Endothelial cell of umbilical vein (primary cell): ENCODE measurements at regions not wholly inside any gene's neighbourhood (a gene's known extent, or its start where the extent isn't known, plus 50 kb on each side); places are given as distances from the start of the nearest gene placed in this dataset.

Source experiments
- BruUV-seq: library from RNA; stranded (reverse); fragments of 400-500 nt; replicated peaks from 2 replicates; lab custom pipeline; 2021; lab: Mats Ljungman, UMichigan
- CTCF ChIA-PET: fragments of 300-600, 350-600 bp; sonication (Branson Sonifier 250); formaldehyde crosslinking; loops from one replicate; lab custom pipeline; 2021; ENCODE audit warnings: antibody characterized with exemption, inconsistent platforms; lab: Charles Lee
- POLR2A ChIA-PET: fragments of 300-600, 350-600 bp; sonication (Branson Sonifier 250); formaldehyde crosslinking; loops from one replicate; lab custom pipeline; 2021; ENCODE audit warnings: antibody characterized with exemption, inconsistent platforms; lab: Charles Lee
- DNase-seq: peaks from one replicate; pipeline ENCODE4 v3.0.0-alpha.2; 2011; ENCODE audit warnings: low read depth, low spot score
- FAIRE-seq: peaks from 2 replicates; lab custom pipeline; 2011; peaks lifted over from hg19 to GRCh38; lab: Jason Lieb, UNC
- H2AFZ ChIP-seq: 2 replicates; pipeline ENCODE4 v1.6.0; 2012; ENCODE audit warnings: low read depth, low read length, control low read depth, inconsistent platforms
- H3K27ac ChIP-seq: 2 replicates; pipeline ENCODE4 v1.5.1; 2011; ENCODE audit warnings: low read depth, mild to moderate bottlenecking, control low read depth, low read length, moderate library complexity; ENCODE audit not compliant: insufficient read depth
- H3K27me3 ChIP-seq, 2 experiments: 2 replicates each; pipeline versions ENCODE4 v1.6.0 to v1.6.1; 2011; ENCODE audit warnings: low read length in 2 of 2, mixed read lengths in 1 of 2; ENCODE audit not compliant: control insufficient read depth in 2 of 2, insufficient read depth in 2 of 2
- H3K36me3 ChIP-seq, 2 experiments: 2 replicates in 1 of 2; 3 replicates in 1 of 2; pipeline ENCODE4 v1.5.1; 2011; ENCODE audit warnings: low read length in 2 of 2, mild to moderate bottlenecking in 1 of 2, moderate library complexity in 1 of 2; ENCODE audit not compliant: control insufficient read depth in 2 of 2, insufficient read depth in 2 of 2; ENCODE audit errors: extremely low read depth in 1 of 2
- H3K4me1 ChIP-seq: 3 replicates; pipeline ENCODE4 v1.5.1; 2011; ENCODE audit warnings: mild to moderate bottlenecking, low read length; ENCODE audit not compliant: control insufficient read depth, insufficient read depth; ENCODE audit errors: extremely low read depth
- H3K4me2 ChIP-seq: 2 replicates; pipeline ENCODE4 v1.6.1; 2011; ENCODE audit warnings: low read length, control low read depth, mixed read lengths; ENCODE audit not compliant: insufficient read depth
- H3K4me3 ChIP-seq, 3 experiments: fragments of 200-600 bp in 1 of 3; sonication (generic), shearing (Covaris generic) in 1 of 3; replicated peaks in 1 of 3; 2 replicates each; pipeline ENCODE4 v1.5.1; 2011 to 2016; ENCODE audit warnings: control low read depth in 3 of 3, low read length in 3 of 3, mild to moderate bottlenecking in 2 of 3, inconsistent platforms in 1 of 3, low read depth in 1 of 3, moderate library complexity in 1 of 3; ENCODE audit not compliant: insufficient read depth in 1 of 3
- H3K79me2 ChIP-seq: 2 replicates; pipeline ENCODE4 v1.6.0; 2012; ENCODE audit warnings: low read length, inconsistent platforms; ENCODE audit not compliant: control insufficient read depth, insufficient read depth
- H3K9ac ChIP-seq: replicated peaks from 2 replicates; pipeline ENCODE3; 2011; ENCODE audit warnings: low read length, control low read depth; ENCODE audit not compliant: insufficient read depth; ENCODE audit errors: extremely low read depth
- H3K9me1 ChIP-seq: replicated peaks from 3 replicates; pipeline ENCODE4 v1.6.0; 2011; ENCODE audit warnings: mild to moderate bottlenecking, low read length; ENCODE audit not compliant: control insufficient read depth, insufficient read depth; ENCODE audit errors: extremely low read depth
- H3K9me3 ChIP-seq: replicated peaks from 2 replicates; pipeline ENCODE4 v1.5.1; 2012; ENCODE audit warnings: low read length, inconsistent platforms; ENCODE audit not compliant: control insufficient read depth, insufficient read depth
- H4K20me1 ChIP-seq: replicated peaks from 2 replicates; pipeline ENCODE3; 2011; ENCODE audit warnings: mild to moderate bottlenecking, low read length; ENCODE audit not compliant: control insufficient read depth, insufficient read depth; ENCODE audit errors: extremely low read depth
- EZH2 ChIP-seq: IDR thresholded peaks from 2 replicates; pipeline ENCODE4 v1.6.1; 2012; ENCODE audit warnings: borderline replicate concordance, low read depth, mild to moderate bottlenecking, moderate library complexity, low read length, inconsistent platforms; ENCODE audit not compliant: severe bottlenecking
- FOS ChIP-seq: IDR thresholded peaks from 2 replicates; pipeline ENCODE4 v1.6.1; 2011; ENCODE audit warnings: mild to moderate bottlenecking, low read length, moderate library complexity, borderline replicate concordance; ENCODE audit not compliant: insufficient read depth
- GATA2 ChIP-seq: IDR thresholded peaks from 2 replicates; pipeline ENCODE4 v1.7.0; 2011; ENCODE audit warnings: low read depth, mild to moderate bottlenecking, moderate library complexity, mixed read lengths, low read length; ENCODE audit not compliant: insufficient read length, insufficient read depth
- JUN ChIP-seq: IDR thresholded peaks from 2 replicates; pipeline ENCODE4 v1.6.1; 2011; ENCODE audit warnings: borderline replicate concordance, low read depth; ENCODE audit not compliant: insufficient read length, insufficient read depth
- MYC ChIP-seq: IDR thresholded peaks from one replicate; pipeline ENCODE4 v1.6.1; 2011; ENCODE audit warnings: mild to moderate bottlenecking, low read depth, low read length
- POLR2A ChIP-seq: IDR thresholded peaks from 2 replicates; pipeline ENCODE4 v1.6.1; 2012; ENCODE audit warnings: low read depth, mild to moderate bottlenecking, control low read depth, low read length
- POLR2AphosphoS5 ChIP-seq: IDR thresholded peaks from 2 replicates; pipeline ENCODE4 v1.6.1; 2012; ENCODE audit warnings: low read depth, mild to moderate bottlenecking, control low read depth, low read length, moderate library complexity; ENCODE audit not compliant: insufficient read depth
- dilution Hi-C: fragments of 300-500 bp; cut with MboI; formaldehyde crosslinking; loops from one replicate; pipeline ENCODE4 v1.15.0; 2019; ENCODE audit warnings: low sequenced_read_pairs; ENCODE audit not compliant: extremely low pct_ligation_motif_present
- intact Hi-C: fragments of 100-400 bp; cut with micrococcal nuclease; formaldehyde crosslinking; loops from one replicate; pipeline ENCODE4 v1.10.0; 2022
- TF ChIP-seq, protein P1 (sequence below), 2 donors: IDR thresholded peaks; 1 replicate in 1 of 2; 2 replicates in 1 of 2; pipeline ENCODE4 v1.5.1; 2011; ENCODE audit warnings: low read length in 2 of 2, mild to moderate bottlenecking in 2 of 2, moderate library complexity in 2 of 2, control low read depth in 1 of 2, inconsistent platforms in 1 of 2, low read depth in 1 of 2; ENCODE audit not compliant: insufficient read depth in 1 of 2; ENCODE audit errors: extremely low read depth in 1 of 2
- TF ChIP-seq, protein P2 (sequence below): IDR thresholded peaks from 2 replicates; pipeline ENCODE4 v1.6.1; 2011; ENCODE audit not compliant: insufficient read depth, insufficient read length

DNA sequence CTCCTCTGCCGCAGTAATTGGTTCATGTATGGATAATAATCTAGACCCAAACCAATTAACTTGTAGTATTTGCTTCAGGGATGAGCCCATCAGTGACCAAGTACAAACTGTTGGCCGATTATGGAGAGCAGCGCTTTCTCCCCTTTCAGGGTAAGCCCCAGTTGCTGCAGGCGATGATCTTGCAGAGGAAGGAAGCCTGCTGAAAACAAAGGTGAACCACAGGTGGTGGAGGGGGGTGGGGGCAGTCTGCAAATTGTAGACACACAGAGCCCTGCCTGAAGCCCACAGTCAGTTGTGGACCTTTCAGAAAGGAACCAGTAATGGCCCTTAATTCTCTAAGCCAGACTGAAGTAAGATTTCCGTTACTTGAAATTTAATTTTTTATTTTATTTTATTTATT, 167.9 kb upstream of the JARID2 start:
- TF ChIP-seq, protein P1, sequence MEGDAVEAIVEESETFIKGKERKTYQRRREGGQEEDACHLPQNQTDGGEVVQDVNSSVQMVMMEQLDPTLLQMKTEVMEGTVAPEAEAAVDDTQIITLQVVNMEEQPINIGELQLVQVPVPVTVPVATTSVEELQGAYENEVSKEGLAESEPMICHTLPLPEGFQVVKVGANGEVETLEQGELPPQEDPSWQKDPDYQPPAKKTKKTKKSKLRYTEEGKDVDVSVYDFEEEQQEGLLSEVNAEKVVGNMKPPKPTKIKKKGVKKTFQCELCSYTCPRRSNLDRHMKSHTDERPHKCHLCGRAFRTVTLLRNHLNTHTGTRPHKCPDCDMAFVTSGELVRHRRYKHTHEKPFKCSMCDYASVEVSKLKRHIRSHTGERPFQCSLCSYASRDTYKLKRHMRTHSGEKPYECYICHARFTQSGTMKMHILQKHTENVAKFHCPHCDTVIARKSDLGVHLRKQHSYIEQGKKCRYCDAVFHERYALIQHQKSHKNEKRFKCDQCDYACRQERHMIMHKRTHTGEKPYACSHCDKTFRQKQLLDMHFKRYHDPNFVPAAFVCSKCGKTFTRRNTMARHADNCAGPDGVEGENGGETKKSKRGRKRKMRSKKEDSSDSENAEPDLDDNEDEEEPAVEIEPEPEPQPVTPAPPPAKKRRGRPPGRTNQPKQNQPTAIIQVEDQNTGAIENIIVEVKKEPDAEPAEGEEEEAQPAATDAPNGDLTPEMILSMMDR (IDR thresholded peaks at IDR 0.05; ENCODE audit: extremely low read depth in 1 of 2, insufficient read depth in 1 of 2, low read depth in 1 of 2, low read length in 2 of 2) = no peak
- no peak for TF ChIP-seq POLR2AphosphoS5
- TF ChIP-seq MYC = no peak
- TF ChIP-seq POLR2A = no peak
- no peak for TF ChIP-seq JUN
- no peak for TF ChIP-seq FOS
- TF ChIP-seq, protein P2, sequence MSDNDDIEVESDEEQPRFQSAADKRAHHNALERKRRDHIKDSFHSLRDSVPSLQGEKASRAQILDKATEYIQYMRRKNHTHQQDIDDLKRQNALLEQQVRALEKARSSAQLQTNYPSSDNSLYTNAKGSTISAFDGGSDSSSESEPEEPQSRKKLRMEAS = no peak
- TF ChIP-seq EZH2 = no peak
- no peak for TF ChIP-seq GATA2
- intact Hi-C loops = no loop called here
- no peak overlapping the region for H3K4me2 ChIP-seq
- no peak for FAIRE-seq
- no peaks in the 10 kb centered on the region for H3K79me2 ChIP-seq
- H3K9ac ChIP-seq = no peak overlapping the region
- H4K20me1 ChIP-seq = no peaks in the 10 kb centered on the region
- no TSS peak for BruUV-seq
- H3K9me1 ChIP-seq = no peaks in the 10 kb centered on the region
- no peak overlapping the region for H3K27ac ChIP-seq
- H3K36me3 ChIP-seq = no peaks in the 10 kb centered on the region
- no peak overlapping the region for H2AFZ ChIP-seq
- dilution Hi-C loops = no loop called here
- H3K27me3 ChIP-seq = no peaks in the 10 kb centered on the region
- no peaks in the 10 kb centered on the region for H3K4me1 ChIP-seq
- ChIA-PET POLR2A (no interaction called here), CTCF (no interaction called here)
- no peaks in the 10 kb centered on the region for H3K9me3 ChIP-seq
- no peak for DNase-seq
- H3K4me3 ChIP-seq = no peak overlapping the region
